ENCODE measurements at regions not wholly inside any gene's neighbourhood (a gene's known extent, or its start where the extent isn't known, plus 50 kb on each side); places are given as distances from the start of the nearest gene placed in this dataset.

- 0 out of 2 replicates have a peak, but pooled peaks cover 5% of the 10 kb centered on the region for H3K4me1 ChIP-seq (ENCODE audit: control insufficient read depth, insufficient read depth, low read length)
- DNase-seq (ENCODE audit: low read depth, low spot score) (no peak), FAIRE-seq (no peak), ATAC-seq (no peak)
- no peaks in the 10 kb centered on the region for H3K79me2 ChIP-seq (ENCODE audit: control insufficient read depth, insufficient read depth, low read length)
- no peak overlapping the region for H3K27ac ChIP-seq (ENCODE audit: control insufficient read depth, insufficient read depth)
- in situ Hi-C loops (cut with MboI): loop anchor here (10.0 kb wide), 1 partner anchor 430 kb away; the partner anchor contains the start of gene CENPS
- H3K27me3 ChIP-seq (replicated peaks in 1 of 2; ENCODE audit: control insufficient read depth in 2 of 2, insufficient read depth in 2 of 2, low read length in 1 of 2): peaks cover 2 to 6% of the 10 kb centered on the region in 2 experiments; a peak in 3 of 4 replicates
- H3K9me3 ChIP-seq (replicated peaks; ENCODE audit: control insufficient read depth, insufficient read depth, low read length): no peaks in the 10 kb centered on the region
- BruUV-seq (replicated peaks): no TSS peak
- ChIA-PET CTCF (interaction anchor here (1.1 to 4.5 kb wide), 9 partner anchors 23 to 435 kb away, joined by 3 to 29 read pairs (median 4); partner anchors contain the start of gene CENPS), RAD21 (ENCODE audit: unreplicated experiment) (interaction anchor here (1.2 to 1.4 kb wide), 3 partner anchors 357 to 370 kb away, joined by 4 to 5 read pairs (median 4); no protein-coding TSS in a partner anchor), POLR2A (interaction anchor here (0.5 kb wide), 1 partner anchor 680 kb away, joined by 4 read pairs; no protein-coding TSS in a partner anchor), SMC1A (ENCODE audit: uncharacterized antibody, unreplicated experiment) (interaction anchor here (0.6 to 2.4 kb wide), 6 partner anchors 75 to 369 kb away, joined by 3 to 13 read pairs (median 5); no protein-coding TSS in a partner anchor)
- 44% methylated on average over 9 of the region's 9 CpGs for WGBS (ENCODE audit: insufficient coverage, insufficient replicate concordance, low lambda C conversion rate, missing lambda C conversion rate)
- no peak overlapping the region for H3K9ac ChIP-seq (ENCODE audit: control insufficient read depth, insufficient read depth, low read length)
- intact Hi-C loops (cut with micrococcal nuclease; ENCODE audit: unreplicated experiment): loop anchor here (2.0 kb wide), 1 partner anchor 358 kb away; no protein-coding TSS in a partner anchor
- no peak overlapping the region for H2AFZ ChIP-seq (ENCODE audit: control insufficient read depth, low read depth, low read length)
- no peak overlapping the region for H3K4me3 ChIP-seq
- H4K20me1 ChIP-seq (ENCODE audit: control insufficient read depth, insufficient read depth): no peaks in the 10 kb centered on the region
- H3K36me3 ChIP-seq (ENCODE audit: control insufficient read depth in 2 of 2, insufficient read depth in 2 of 2, low read length in 1 of 2): no peaks in the 10 kb centered on the region
- H3K4me2 ChIP-seq (ENCODE audit: control insufficient read depth, insufficient read depth): no peak overlapping the region
- TF ChIP-seq PRDM15 (CRISPR knock-in tag; IDR thresholded peaks at IDR 0.05): no peak
- no peak for TF ChIP-seq ZBTB11 (CRISPR knock-in tag; IDR thresholded peaks at IDR 0.05)
- no peak for TF ChIP-seq NRF1 (conservative IDR thresholded peaks at IDR 0.05; ENCODE audit: low read depth, low read length)
- TF ChIP-seq MEF2A (IDR thresholded peaks at IDR 0.05; ENCODE audit: insufficient read depth, low read depth, low read length): no peak
- TF ChIP-seq POLR2A (IDR thresholded peaks at IDR 0.05; ENCODE audit: low read depth, low read length): no peak
- no peak for TF ChIP-seq ZBTB4 (CRISPR knock-in tag; IDR thresholded peaks at IDR 0.05)
- no peak for TF ChIP-seq ZSCAN29 (IDR thresholded peaks at IDR 0.05)
- TF ChIP-seq ZNF622 (IDR thresholded peaks at IDR 0.05): no peak
- TF ChIP-seq RELB (IDR thresholded peaks at IDR 0.05; ENCODE audit: low read depth): no peak
- TF ChIP-seq MTA2 (IDR thresholded peaks at IDR 0.05; ENCODE audit: low read depth): no peak
Measured at GRCh38 chr1:10864776-10865175, 68.3 kb upstream of the CASZ1 start.

Data from GM12878 (cell line).